CD4-positive, alpha-beta T cell treated with Interferon gamma for 1 hour (primary cell): ENCODE measurements at regions not wholly inside any gene's neighbourhood (a gene's known extent, or its start where the extent isn't known, plus 50 kb on each side); places are given as distances from the start of the nearest gene placed in this dataset.
A peak's percentile ranks its signal among the peaks of the same experiment; 100 is the strongest.

Experiments
- DNase-seq: peaks from one replicate; pipeline ENCODE4 v3.0.0-alpha.2; 2020

- peak; percentile 59 for DNase-seq
These were observed 496.4 kb downstream of the BUD13 start for GRCh38 chr11:116276051-116277044.

- DNase-seq = no peak
These were observed 497.2 kb downstream of the BUD13 start for GRCh38 chr11:116275635-116276034.

GRCh38 chr11:116274521-116274920, 498.3 kb downstream of the BUD13 start:
- DNase-seq = no peak

- DNase-seq = no peak
These were observed 500.5 kb downstream of the BUD13 start for GRCh38 chr11:116272181-116272789.

- no peak for DNase-seq
These were observed 501.3 kb downstream of the BUD13 start for GRCh38 chr11:116271479-116271878.

GRCh38 chr11:116267146-116267545, 505.6 kb downstream of the BUD13 start:
- no peak for DNase-seq

GRCh38 chr11:116263770-116264169, 509.0 kb downstream of the BUD13 start:
- no peak for DNase-seq

GRCh38 chr11:116263019-116263418, 509.8 kb downstream of the BUD13 start:
- DNase-seq = no peak

- DNase-seq = no peak
These were observed 510.4 kb downstream of the BUD13 start for GRCh38 chr11:116262370-116262769.

- no peak for DNase-seq
These were observed 511.2 kb downstream of the BUD13 start for GRCh38 chr11:116261606-116262005.

GRCh38 chr11:116258821-116259220, 514.0 kb downstream of the BUD13 start:
- no peak for DNase-seq

- DNase-seq = no peak
These were observed 514.9 kb downstream of the BUD13 start for GRCh38 chr11:116257883-116258282.

GRCh38 chr11:116257092-116257491, 515.7 kb downstream of the BUD13 start:
- DNase-seq = no peak

GRCh38 chr11:116256215-116256614, 516.6 kb downstream of the BUD13 start:
- DNase-seq = no peak

- no peak for DNase-seq
These were observed 517.4 kb downstream of the BUD13 start for GRCh38 chr11:116255321-116255953.

GRCh38 chr11:116250155-116250554, 522.6 kb downstream of the BUD13 start:
- no peak for DNase-seq

GRCh38 chr11:116249561-116249960, 523.2 kb downstream of the BUD13 start:
- DNase-seq = no peak

- no peak for DNase-seq
These were observed 527.9 kb downstream of the BUD13 start for GRCh38 chr11:116244889-116245288.

- no peak for DNase-seq
These were observed 528.3 kb downstream of the BUD13 start for GRCh38 chr11:116244439-116244838.

- no peak for DNase-seq
These were observed 528.8 kb downstream of the BUD13 start for GRCh38 chr11:116243991-116244390.

- DNase-seq = no peak
These were observed 530.8 kb downstream of the BUD13 start for GRCh38 chr11:116242006-116242405.

GRCh38 chr11:116240710-116241109, 532.1 kb downstream of the BUD13 start:
- DNase-seq = no peak

- no peak for DNase-seq
These were observed 533.5 kb downstream of the BUD13 start for GRCh38 chr11:116239247-116239646.
